ENCODE measurements at regions not wholly inside any gene's neighbourhood (a gene's known extent, or its start where the extent isn't known, plus 50 kb on each side); places are given as distances from the start of the nearest gene placed in this dataset.

DNA sequence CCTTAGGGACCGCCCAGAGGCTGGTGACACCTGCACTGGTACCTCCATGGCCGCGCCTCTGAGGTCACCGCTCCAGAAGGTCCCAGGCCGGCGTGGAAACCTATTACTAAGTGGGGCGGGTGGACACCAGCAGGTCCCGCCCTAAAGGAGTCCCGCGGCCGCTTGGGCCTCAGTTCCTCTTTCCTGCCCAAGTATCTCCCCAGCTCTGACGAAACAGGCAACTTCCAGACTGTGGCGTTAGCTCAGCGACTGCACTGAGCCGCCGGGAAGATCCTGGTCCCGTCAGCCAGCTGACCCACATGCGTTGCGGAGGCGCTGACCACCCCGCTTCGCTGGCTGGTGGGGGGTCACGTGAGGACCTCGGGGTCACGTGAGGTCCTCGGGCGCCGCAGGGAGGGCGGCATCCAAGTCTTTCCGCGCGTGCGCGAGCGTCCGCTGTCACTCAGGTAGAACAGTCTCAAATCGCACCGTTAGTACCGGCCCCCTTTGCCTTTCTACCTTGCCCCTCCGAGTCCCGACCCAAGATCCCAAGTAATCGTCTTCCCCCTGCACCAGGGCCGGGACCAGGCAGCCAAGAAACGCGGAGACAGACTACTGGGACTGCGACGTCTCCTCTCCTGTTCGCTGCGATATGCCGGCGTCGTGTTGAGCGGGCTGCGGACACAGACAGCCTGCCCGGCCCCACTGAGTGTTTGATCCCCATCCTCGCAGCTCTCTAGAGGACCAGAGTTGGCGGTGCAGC, 53.7 kb upstream of the KDM4C start:
- Histone ChIP-seq H3K9me3 (no peaks in the 10 kb centered on the region), H3K4me1 (peaks cover 0 to 9% (median 2%) of the 10 kb centered on the region in 4 donors), H3K27me3 (no peaks in the 10 kb centered on the region), H3K4me3 (peak overlapping the region; percentile 56 to 66 (median 61)), H3K36me3 (no peaks in the 10 kb centered on the region), H3K27ac (replicated peaks in 1 of 4) (peak overlapping the region; percentile 69 to 83 (median 77))
- intact Hi-C loops (cut with DNase I): no loop called here
- WGBS: 3% methylated on average over 25 of the region's 57 CpGs
- no peak for DNase-seq (ENCODE audit: extremely low spot score)
- TF ChIP-seq POLR2AphosphoS5 (IDR thresholded peaks at IDR 0.05) (peak; percentile 88 to 91), EP300 (IDR thresholded peaks at IDR 0.05) (no peak), POLR2A (IDR thresholded peaks at IDR 0.05; ENCODE audit: low read depth) (no peak)
- TF ChIP-seq, protein P1, sequence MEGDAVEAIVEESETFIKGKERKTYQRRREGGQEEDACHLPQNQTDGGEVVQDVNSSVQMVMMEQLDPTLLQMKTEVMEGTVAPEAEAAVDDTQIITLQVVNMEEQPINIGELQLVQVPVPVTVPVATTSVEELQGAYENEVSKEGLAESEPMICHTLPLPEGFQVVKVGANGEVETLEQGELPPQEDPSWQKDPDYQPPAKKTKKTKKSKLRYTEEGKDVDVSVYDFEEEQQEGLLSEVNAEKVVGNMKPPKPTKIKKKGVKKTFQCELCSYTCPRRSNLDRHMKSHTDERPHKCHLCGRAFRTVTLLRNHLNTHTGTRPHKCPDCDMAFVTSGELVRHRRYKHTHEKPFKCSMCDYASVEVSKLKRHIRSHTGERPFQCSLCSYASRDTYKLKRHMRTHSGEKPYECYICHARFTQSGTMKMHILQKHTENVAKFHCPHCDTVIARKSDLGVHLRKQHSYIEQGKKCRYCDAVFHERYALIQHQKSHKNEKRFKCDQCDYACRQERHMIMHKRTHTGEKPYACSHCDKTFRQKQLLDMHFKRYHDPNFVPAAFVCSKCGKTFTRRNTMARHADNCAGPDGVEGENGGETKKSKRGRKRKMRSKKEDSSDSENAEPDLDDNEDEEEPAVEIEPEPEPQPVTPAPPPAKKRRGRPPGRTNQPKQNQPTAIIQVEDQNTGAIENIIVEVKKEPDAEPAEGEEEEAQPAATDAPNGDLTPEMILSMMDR (IDR thresholded peaks at IDR 0.05): no peak

DNA sequence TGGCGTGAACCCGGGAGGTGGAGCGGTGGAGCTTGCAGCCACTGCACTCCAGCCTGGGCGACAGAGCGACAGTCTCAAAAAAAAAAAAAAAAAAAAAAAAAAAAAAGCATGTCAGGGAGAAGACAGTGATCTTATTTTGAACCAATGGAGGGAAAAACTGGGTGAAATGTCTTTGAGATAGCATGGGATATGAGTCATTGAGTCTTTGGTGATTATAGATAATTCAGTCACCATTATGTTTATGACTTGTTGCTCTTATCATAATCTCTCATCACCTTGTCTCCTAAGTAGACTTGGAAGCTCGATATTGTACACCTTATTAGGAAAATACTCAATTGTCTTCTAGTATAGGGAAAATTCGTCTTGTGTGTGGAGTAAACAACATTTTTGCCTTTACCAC, 55.1 kb upstream of the KDM4C start:
- Histone ChIP-seq H3K4me3 (no peak overlapping the region), H3K27ac (replicated peaks in 1 of 4) (no peak overlapping the region), H3K4me1 (peaks cover 0 to 9% (median 2%) of the 10 kb centered on the region in 4 donors), H3K9me3 (no peaks in the 10 kb centered on the region), H3K27me3 (no peaks in the 10 kb centered on the region), H3K36me3 (no peaks in the 10 kb centered on the region)
- intact Hi-C loops (cut with DNase I): no loop called here
- TF ChIP-seq POLR2A (IDR thresholded peaks at IDR 0.05; ENCODE audit: low read depth): no peak
- no peak for TF ChIP-seq POLR2AphosphoS5 (IDR thresholded peaks at IDR 0.05)
- TF ChIP-seq, protein P1 (IDR thresholded peaks at IDR 0.05): no peak
- WGBS: 92% methylated on average over 7 of the region's 7 CpGs
- no peak for DNase-seq (ENCODE audit: extremely low spot score)

DNA sequence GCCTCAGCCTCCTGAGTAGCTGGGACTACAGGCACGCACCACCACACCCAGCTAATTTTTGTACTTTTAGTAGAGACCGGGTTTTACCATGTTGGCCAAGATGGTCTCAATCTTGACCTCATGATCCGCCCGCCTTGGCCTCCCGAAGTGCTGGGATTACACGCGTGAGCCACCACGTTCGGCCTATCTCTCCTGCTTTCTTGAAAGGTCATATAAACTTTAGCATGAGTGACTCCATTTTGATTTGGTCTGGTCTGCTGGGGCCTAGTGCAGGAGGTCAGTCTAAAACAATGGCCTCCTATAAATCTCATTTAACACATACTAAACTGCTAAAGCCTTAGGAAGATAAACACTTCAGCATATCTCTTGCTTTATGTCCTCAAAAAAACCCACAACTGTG, 50.6 kb upstream of the GLDC start:
- H3K36me3 ChIP-seq: no peaks in the 10 kb centered on the region
- TF ChIP-seq, protein P1 (IDR thresholded peaks at IDR 0.05): no peak
- TF ChIP-seq EP300 (IDR thresholded peaks at IDR 0.05): no peak
- no peak for TF ChIP-seq POLR2A (IDR thresholded peaks at IDR 0.05; ENCODE audit: low read depth)
- TF ChIP-seq POLR2AphosphoS5 (IDR thresholded peaks at IDR 0.05): no peak
- WGBS: 83% methylated on average over 9 of the region's 9 CpGs
- H3K27ac ChIP-seq (replicated peaks in 1 of 4): no peak overlapping the region
- H3K4me3 ChIP-seq: no peak overlapping the region
- DNase-seq (ENCODE audit: extremely low spot score): no peak
- H3K9me3 ChIP-seq: no peaks in the 10 kb centered on the region
- intact Hi-C loops (cut with DNase I): no loop called here
- no peaks in the 10 kb centered on the region for H3K4me1 ChIP-seq
- H3K27me3 ChIP-seq: no peaks in the 10 kb centered on the region

DNA sequence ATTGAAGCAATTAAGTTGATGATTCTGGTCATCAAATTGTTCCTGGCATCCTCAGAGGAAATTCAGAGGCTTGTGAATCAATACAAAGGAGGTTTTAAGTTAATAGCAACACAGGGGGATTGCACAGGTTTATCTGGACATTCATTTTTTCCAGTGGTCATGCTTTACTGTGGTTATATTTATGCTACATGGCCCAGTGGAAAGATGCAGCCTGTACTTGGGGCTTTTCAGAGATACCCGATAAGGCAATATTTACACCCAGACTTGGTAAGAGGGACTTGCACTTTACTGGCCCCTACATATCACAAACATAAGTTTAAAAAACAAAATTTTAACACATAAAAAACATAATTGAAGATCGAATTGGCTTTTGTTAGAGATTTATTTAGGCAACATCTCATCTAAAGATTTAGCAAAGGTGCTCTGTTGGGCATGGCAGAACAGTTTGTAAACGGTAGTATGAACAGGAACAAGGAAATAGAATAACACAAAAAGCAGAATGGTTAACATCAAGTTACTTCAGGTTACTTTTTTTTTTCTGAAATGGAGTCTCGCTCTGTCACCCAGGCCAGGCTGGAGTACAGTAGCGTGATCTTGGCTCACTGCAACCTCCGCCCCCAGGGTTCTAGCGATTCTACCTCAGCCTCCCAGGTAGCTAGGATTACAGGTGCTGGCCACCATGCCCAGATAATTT, 49.7 kb upstream of the GLDC start:
- Histone ChIP-seq H3K36me3 (no peaks in the 10 kb centered on the region), H3K4me3 (no peak overlapping the region), H3K27me3 (no peaks in the 10 kb centered on the region), H3K4me1 (no peaks in the 10 kb centered on the region), H3K9me3 (no peaks in the 10 kb centered on the region), H3K27ac (replicated peaks in 1 of 4) (no peak overlapping the region)
- intact Hi-C loops (cut with DNase I): no loop called here
- DNase-seq (ENCODE audit: extremely low spot score): no peak
- 91% methylated on average over 7 of the region's 7 CpGs for whole genome bisulfite sequencing
- TF ChIP-seq, protein P1 (IDR thresholded peaks at IDR 0.05): no peak
- no peak for TF ChIP-seq POLR2AphosphoS5 (IDR thresholded peaks at IDR 0.05)
- TF ChIP-seq EP300 (IDR thresholded peaks at IDR 0.05): no peak
- TF ChIP-seq POLR2A (IDR thresholded peaks at IDR 0.05; ENCODE audit: low read depth): no peak

Data from esophagus muscularis mucosa (tissue), 4 donors.